Adrenal gland (tissue), 5 donors: ENCODE measurements at regions not wholly inside any gene's neighbourhood (a gene's known extent, or its start where the extent isn't known, plus 50 kb on each side); places are given as distances from the start of the nearest gene placed in this dataset.

Experiments
- CTCF ChIP-seq, 6 experiments: fragments of 450-650 bp in 4 of 6; fragments of 200-600 bp in 2 of 6; sonication (generic) in 1 of 6; IDR thresholded peaks; 1 replicate in 5 of 6; 2 replicates in 1 of 6; pipeline versions ENCODE4 v1.5.1 to v1.8.0; 2016 to 2021; ENCODE audit warnings: antibody characterized with exemption in 6 of 6, mild to moderate bottlenecking in 2 of 6, moderate library complexity in 1 of 6
- POLR2A ChIP-seq, 2 donors: fragments of 450-650 bp; IDR thresholded peaks; one replicate each; pipeline ENCODE4 v1.6.1; 2017; ENCODE audit warnings: antibody characterized with exemption in 2 of 2, mild to moderate bottlenecking in 2 of 2, moderate library complexity in 1 of 2
- donor health status: DM: no; HTN: no; CAD: no.

GRCh38 chr6:145214570-145214969, 520.8 kb downstream of the EPM2A start:
- TF ChIP-seq CTCF (IDR thresholded peaks at IDR 0.05): peak; percentile 29 to 75 (median 52)
- TF ChIP-seq POLR2A (IDR thresholded peaks at IDR 0.05): no peak
